Activated naive CD4-positive, alpha-beta T cell treated with anti-CD3 and anti-CD28 coated beads for 36 hours (primary cell): ENCODE measurements at regions not wholly inside any gene's neighbourhood (a gene's known extent, or its start where the extent isn't known, plus 50 kb on each side); places are given as distances from the start of the nearest gene placed in this dataset.
"Not testable (repeated sequence)": the region's sequence is repeated elsewhere in the genome, so short reads cannot be mapped to it uniquely, and the experiment has no call there.

Experiments used
- CTCF ChIA-PET: fragments of 350-600 bp; sonication (Branson Sonifier 250); formaldehyde crosslinking; loops from one replicate; lab custom pipeline; 2021; ENCODE audit warnings: antibody characterized with exemption; lab: Charles Lee
- DNase-seq: peaks from one replicate; pipeline ENCODE4 v3.0.0-alpha.2; 2020
- H3K27ac Mint-ChIP-seq: one replicate; pipeline ENCODE4 v1.8.0; 2021; ENCODE audit warnings: mild to moderate bottlenecking, mixed read lengths
- H3K27me3 Mint-ChIP-seq: one replicate; pipeline ENCODE4 v1.8.0; 2021; ENCODE audit warnings: low read depth, mixed read lengths
- H3K36me3 Mint-ChIP-seq: one replicate; pipeline ENCODE4 v1.8.0; 2021; ENCODE audit warnings: low read depth, mixed read lengths
- H3K4me1 Mint-ChIP-seq: one replicate; pipeline ENCODE4 v1.8.0; 2021; ENCODE audit warnings: low read depth, mixed read lengths
- H3K4me3 Mint-ChIP-seq: one replicate; pipeline ENCODE4 v1.8.0; 2021; ENCODE audit warnings: mild to moderate bottlenecking, moderate library complexity, mixed read lengths
- H3K9me3 Mint-ChIP-seq: one replicate; pipeline ENCODE4 v1.8.0; 2021; ENCODE audit warnings: mixed read lengths
- intact Hi-C: fragments of 100-400 bp; cut with micrococcal nuclease; formaldehyde crosslinking; loops from one replicate; pipeline ENCODE4 v1.15.1; 2023

GRCh38 chr7:80309377-80309776 is 174.7 kb downstream of the GNAI1 start:
- intact Hi-C loops, result no loop called here
- CTCF ChIA-PET, result no interaction called here
- Mint-ChIP-seq H3K27ac (peak overlapping the region; percentile 37), H3K4me3 (no peak overlapping the region), H3K27me3 (no peaks in the 10 kb centered on the region), H3K9me3 (peaks cover 3% of the 10 kb centered on the region), H3K36me3 (no peaks in the 10 kb centered on the region), H3K4me1 (peaks cover 32% of the 10 kb centered on the region)
- DNase-seq, result peak; percentile 12

- CTCF ChIA-PET, result no interaction called here
- H3K36me3 Mint-ChIP-seq, result no peaks in the 10 kb centered on the region
- H3K9me3 Mint-ChIP-seq, result peaks cover 3% of the 10 kb centered on the region
- peaks cover 31% of the 10 kb centered on the region for H3K4me1 Mint-ChIP-seq
- H3K27me3 Mint-ChIP-seq, result no peaks in the 10 kb centered on the region
- H3K27ac Mint-ChIP-seq, result no peak overlapping the region
- no peak overlapping the region for H3K4me3 Mint-ChIP-seq
- no peak for DNase-seq
- intact Hi-C loops, result no loop called here
Measured at GRCh38 chr7:80307227-80307856, 172.7 kb downstream of the GNAI1 start.

- no peak overlapping the region for H3K4me3 Mint-ChIP-seq
- no peak for DNase-seq
Measured at GRCh38 chr7:80303315-80303714, 168.7 kb downstream of the GNAI1 start.

GRCh38 chr7:80302636-80303035 is 168.0 kb downstream of the GNAI1 start:
- Mint-ChIP-seq H3K36me3 (no peaks in the 10 kb centered on the region), H3K27me3 (no peaks in the 10 kb centered on the region), H3K9me3 (no peaks in the 10 kb centered on the region), H3K27ac (no peak overlapping the region), H3K4me1 (peaks cover 4% of the 10 kb centered on the region), H3K4me3 (no peak overlapping the region)
- CTCF ChIA-PET, result no interaction called here
- intact Hi-C loops, result no loop called here
- no peak for DNase-seq

More at GRCh38 chr7:80303315-80303714, 168.7 kb downstream of the GNAI1 start:
- H3K36me3 Mint-ChIP-seq, result no peaks in the 10 kb centered on the region
- H3K27ac Mint-ChIP-seq, result no peak overlapping the region
- intact Hi-C loops, result no loop called here
- H3K9me3 Mint-ChIP-seq, result no peaks in the 10 kb centered on the region
- H3K4me1 Mint-ChIP-seq, result peaks cover 5% of the 10 kb centered on the region
- CTCF ChIA-PET, result no interaction called here
- no peaks in the 10 kb centered on the region for H3K27me3 Mint-ChIP-seq

GRCh38 chr7:80302078-80302477 is 167.4 kb downstream of the GNAI1 start:
- Mint-ChIP-seq H3K4me3 (no peak overlapping the region), H3K4me1 (peaks cover 2% of the 10 kb centered on the region), H3K27me3 (no peaks in the 10 kb centered on the region), H3K9me3 (peaks cover under 1% of the 10 kb centered on the region), H3K36me3 (no peaks in the 10 kb centered on the region), H3K27ac (no peak overlapping the region)
- intact Hi-C loops, result no loop called here
- no peak for DNase-seq
- CTCF ChIA-PET, result no interaction called here

GRCh38 chr7:80298201-80298600 is 163.6 kb downstream of the GNAI1 start:
- Mint-ChIP-seq H3K4me1 (no peaks in the 10 kb centered on the region), H3K27me3 (no peaks in the 10 kb centered on the region), H3K9me3 (peaks cover 19% of the 10 kb centered on the region), H3K36me3 (no peaks in the 10 kb centered on the region), H3K4me3 (no peak overlapping the region), H3K27ac (no peak overlapping the region)
- intact Hi-C loops, result no loop called here
- no peak for DNase-seq
- CTCF ChIA-PET, result no interaction called here

GRCh38 chr7:80294346-80294745 is 159.7 kb downstream of the GNAI1 start:
- no peak overlapping the region for H3K4me3 Mint-ChIP-seq
- no peaks in the 10 kb centered on the region for H3K36me3 Mint-ChIP-seq
- intact Hi-C loops, result no loop called here
- H3K27me3 Mint-ChIP-seq, result no peaks in the 10 kb centered on the region
- peaks cover 25% of the 10 kb centered on the region for H3K9me3 Mint-ChIP-seq
- CTCF ChIA-PET, result no interaction called here
- H3K27ac Mint-ChIP-seq, result no peak overlapping the region
- no peak for DNase-seq
- H3K4me1 Mint-ChIP-seq, result no peaks in the 10 kb centered on the region

- H3K36me3 Mint-ChIP-seq, H3K27me3 Mint-ChIP-seq, H3K4me1 Mint-ChIP-seq, CTCF ChIA-PET, DNase-seq, H3K27ac Mint-ChIP-seq, H3K4me3 Mint-ChIP-seq, intact Hi-C loops: not testable (repeated sequence)
- H3K9me3 Mint-ChIP-seq, result peaks cover 25% of the 10 kb centered on the region
Measured at GRCh38 chr7:80292634-80293033, 158.0 kb downstream of the GNAI1 start.

- Mint-ChIP-seq H3K4me1 (no peaks in the 10 kb centered on the region), H3K4me3 (no peak overlapping the region), H3K9me3 (peaks cover 8% of the 10 kb centered on the region), H3K27me3 (no peaks in the 10 kb centered on the region), H3K27ac (no peak overlapping the region), H3K36me3 (no peaks in the 10 kb centered on the region)
- DNase-seq, result no peak
- intact Hi-C loops, result loop anchor here (1.0 to 2.0 kb wide), 2 partner anchors 156 to 228 kb away; no protein-coding TSS in a partner anchor
- CTCF ChIA-PET, result no interaction called here
Measured at GRCh38 chr7:80288175-80289122, 153.8 kb downstream of the GNAI1 start.

GRCh38 chr7:80287400-80288174 is 153.0 kb downstream of the GNAI1 start:
- CTCF ChIA-PET, result no interaction called here
- no peak for DNase-seq
- Mint-ChIP-seq H3K27ac (no peak overlapping the region), H3K4me1 (no peaks in the 10 kb centered on the region), H3K4me3 (no peak overlapping the region), H3K9me3 (peaks cover 2% of the 10 kb centered on the region), H3K36me3 (no peaks in the 10 kb centered on the region), H3K27me3 (no peaks in the 10 kb centered on the region)
- intact Hi-C loops, result loop anchor here (1.0 to 2.0 kb wide), 2 partner anchors 155 to 227 kb away; no protein-coding TSS in a partner anchor

GRCh38 chr7:80286611-80287010 is 152.0 kb downstream of the GNAI1 start:
- intact Hi-C loops, result no loop called here
- H3K4me3 Mint-ChIP-seq, result no peak overlapping the region
- CTCF ChIA-PET, result no interaction called here
- H3K4me1 Mint-ChIP-seq, result no peaks in the 10 kb centered on the region
- no peak for DNase-seq
- no peak overlapping the region for H3K27ac Mint-ChIP-seq
- no peaks in the 10 kb centered on the region for H3K27me3 Mint-ChIP-seq
- no peaks in the 10 kb centered on the region for H3K36me3 Mint-ChIP-seq
- peaks cover 2% of the 10 kb centered on the region for H3K9me3 Mint-ChIP-seq

GRCh38 chr7:80284855-80285254 is 150.2 kb downstream of the GNAI1 start:
- CTCF ChIA-PET, result no interaction called here

More at GRCh38 chr7:80284855-80285254, 150.2 kb downstream of the GNAI1 start:
- Mint-ChIP-seq H3K27ac (no peak overlapping the region), H3K36me3 (no peaks in the 10 kb centered on the region), H3K4me1 (no peaks in the 10 kb centered on the region), H3K4me3 (no peak overlapping the region), H3K9me3 (no peaks in the 10 kb centered on the region), H3K27me3 (no peaks in the 10 kb centered on the region)
- intact Hi-C loops, result no loop called here
- DNase-seq, result no peak
